ENCODE measurements at regions not wholly inside any gene's neighbourhood (a gene's known extent, or its start where the extent isn't known, plus 50 kb on each side); places are given as distances from the start of the nearest gene placed in this dataset.

GRCh38 chr9:119652931-119653330 lies 283.7 kb upstream of the BRINP1 start:
- TF ChIP-seq CTCF (IDR thresholded peaks at IDR 0.05; ENCODE audit: extremely low read depth, low read depth, low read length) = no peak
- Histone ChIP-seq H3K4me3 (ENCODE audit: insufficient read depth, low read length) (no peak overlapping the region), H3K79me2 (ENCODE audit: insufficient read depth, low read length) (no peaks in the 10 kb centered on the region), H4K20me1 (ENCODE audit: insufficient read depth, low read length) (no peaks in the 10 kb centered on the region), H3K27me3 (ENCODE audit: insufficient read depth, low read length) (no peaks in the 10 kb centered on the region), H3K4me2 (ENCODE audit: insufficient read depth, low read length) (no peak overlapping the region), H3K27ac (ENCODE audit: low read depth, low read length) (no peak overlapping the region), H3K36me3 (ENCODE audit: insufficient read depth, low read length) (no peaks in the 10 kb centered on the region), H3K9me3 (ENCODE audit: low read depth, low read length) (no peaks in the 10 kb centered on the region), H2AFZ (ENCODE audit: low read length) (no peak overlapping the region), H3K4me1 (ENCODE audit: insufficient read depth, low read length) (no peaks in the 10 kb centered on the region)
- no peak for DNase-seq (ENCODE audit: insufficient read length, low spot score, missing footprints)

GRCh38 chr9:119649205-119649604 lies 280.0 kb upstream of the BRINP1 start:
- Histone ChIP-seq H3K27me3 (ENCODE audit: insufficient read depth, low read length) (no peaks in the 10 kb centered on the region), H3K4me2 (ENCODE audit: insufficient read depth, low read length) (no peak overlapping the region), H3K4me1 (ENCODE audit: insufficient read depth, low read length) (no peaks in the 10 kb centered on the region), H3K9me3 (ENCODE audit: low read depth, low read length) (no peaks in the 10 kb centered on the region), H2AFZ (ENCODE audit: low read length) (no peak overlapping the region), H3K36me3 (ENCODE audit: insufficient read depth, low read length) (no peaks in the 10 kb centered on the region), H3K4me3 (ENCODE audit: insufficient read depth, low read length) (no peak overlapping the region), H4K20me1 (ENCODE audit: insufficient read depth, low read length) (no peaks in the 10 kb centered on the region), H3K79me2 (ENCODE audit: insufficient read depth, low read length) (no peaks in the 10 kb centered on the region), H3K27ac (ENCODE audit: low read depth, low read length) (no peak overlapping the region)
- no peak for TF ChIP-seq CTCF (IDR thresholded peaks at IDR 0.05; ENCODE audit: extremely low read depth, low read depth, low read length)
- no peak for DNase-seq (ENCODE audit: insufficient read length, low spot score, missing footprints)

DNA sequence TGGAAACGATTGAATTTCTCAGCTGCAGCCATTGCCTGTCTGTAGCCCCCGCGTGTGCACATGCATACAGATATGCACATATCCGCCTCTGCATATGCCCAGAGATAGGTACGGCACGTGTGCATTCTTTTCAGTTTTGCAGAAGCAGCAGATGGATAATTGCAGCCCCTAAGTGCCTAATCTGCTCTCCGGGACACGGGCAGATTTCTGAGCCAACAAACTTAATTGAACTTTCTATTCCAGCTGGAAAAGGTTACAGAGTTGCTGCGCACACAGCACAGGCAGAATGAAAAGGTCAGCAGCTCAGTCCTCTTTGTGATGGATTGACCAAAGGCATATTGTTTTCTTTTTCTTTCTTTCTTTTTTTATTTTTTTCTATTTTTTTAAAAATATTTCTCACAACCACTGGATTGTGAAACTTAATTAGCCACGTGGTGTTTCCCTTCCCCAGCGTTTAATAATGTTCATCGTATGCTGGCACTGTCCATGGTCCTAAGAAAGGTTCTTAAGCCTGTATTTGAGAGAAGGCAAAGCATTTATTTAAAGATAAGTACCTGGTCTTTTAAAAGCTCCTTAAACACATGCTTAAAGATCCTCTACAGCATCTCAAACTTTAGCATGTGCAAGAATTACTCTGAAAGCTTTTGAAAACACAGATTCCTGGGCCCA lies 270.2 kb upstream of the BRINP1 start:
- DNase-seq (ENCODE audit: insufficient read length, low spot score, missing footprints) = no peak
- no peak for TF ChIP-seq CTCF (IDR thresholded peaks at IDR 0.05; ENCODE audit: extremely low read depth, low read depth, low read length)
- no peak overlapping the region for H2AFZ ChIP-seq (ENCODE audit: low read length)

DNA sequence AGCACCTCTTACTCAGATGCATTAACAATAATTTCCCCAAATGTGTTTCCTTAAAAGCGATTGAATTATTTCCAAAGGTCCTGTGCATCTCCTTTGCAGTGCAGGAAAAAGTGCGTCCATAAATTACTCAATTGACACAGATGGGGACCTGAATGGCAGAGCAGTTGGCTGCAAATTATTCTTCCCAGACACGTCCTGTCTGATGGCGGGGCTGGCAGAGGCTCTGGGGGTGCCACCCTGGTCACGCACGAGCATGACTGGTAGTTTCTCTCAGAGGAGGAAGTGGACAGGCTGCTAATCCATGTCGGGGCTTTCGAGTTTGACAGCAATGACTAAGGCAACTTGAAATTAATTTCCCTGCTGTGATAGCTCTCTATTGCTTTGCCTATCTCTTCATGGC lies 264.8 kb upstream of the BRINP1 start:
- TF ChIP-seq CTCF (IDR thresholded peaks at IDR 0.05; ENCODE audit: extremely low read depth, low read depth, low read length) = no peak
- no peak overlapping the region for H3K4me3 ChIP-seq (ENCODE audit: insufficient read depth, low read length)
- no peak overlapping the region for H2AFZ ChIP-seq (ENCODE audit: low read length)
- H3K36me3 ChIP-seq (ENCODE audit: insufficient read depth, low read length) = no peaks in the 10 kb centered on the region
- no peaks in the 10 kb centered on the region for H3K4me1 ChIP-seq (ENCODE audit: insufficient read depth, low read length)
- DNase-seq (ENCODE audit: insufficient read length, low spot score, missing footprints) = no peak
- H3K27me3 ChIP-seq (ENCODE audit: insufficient read depth, low read length) = no peaks in the 10 kb centered on the region
- no peaks in the 10 kb centered on the region for H3K9me3 ChIP-seq (ENCODE audit: low read depth, low read length)
- H4K20me1 ChIP-seq (ENCODE audit: insufficient read depth, low read length) = no peaks in the 10 kb centered on the region
- H3K4me2 ChIP-seq (ENCODE audit: insufficient read depth, low read length) = no peak overlapping the region
- H3K27ac ChIP-seq (ENCODE audit: low read depth, low read length) = no peak overlapping the region
- no peaks in the 10 kb centered on the region for H3K79me2 ChIP-seq (ENCODE audit: insufficient read depth, low read length)

More for the DNA sequence above, 270.2 kb upstream of the BRINP1 start:
- Histone ChIP-seq H3K79me2 (ENCODE audit: insufficient read depth, low read length) (no peaks in the 10 kb centered on the region), H3K36me3 (ENCODE audit: insufficient read depth, low read length) (no peaks in the 10 kb centered on the region), H3K4me3 (ENCODE audit: insufficient read depth, low read length) (no peak overlapping the region), H3K4me1 (ENCODE audit: insufficient read depth, low read length) (no peaks in the 10 kb centered on the region), H4K20me1 (ENCODE audit: insufficient read depth, low read length) (no peaks in the 10 kb centered on the region), H3K4me2 (ENCODE audit: insufficient read depth, low read length) (no peak overlapping the region), H3K27me3 (ENCODE audit: insufficient read depth, low read length) (no peaks in the 10 kb centered on the region), H3K9me3 (ENCODE audit: low read depth, low read length) (no peaks in the 10 kb centered on the region), H3K27ac (ENCODE audit: low read depth, low read length) (no peak overlapping the region)

Measured in osteoblast (primary cell).